Gastroesophageal sphincter (tissue), 4 donors: ENCODE measurements at regions not wholly inside any gene's neighbourhood (a gene's known extent, or its start where the extent isn't known, plus 50 kb on each side); places are given as distances from the start of the nearest gene placed in this dataset.

ENCODE experiments used
- ATAC-seq: fragments of 150-250 bp; one replicate; pipeline ENCODE4 v1.9.1; 2016; ENCODE audit warnings: mild to moderate bottlenecking, moderate library complexity
- H3K27ac ChIP-seq, 4 donors: fragments of 200-600 bp; sonication (generic) in 3 of 4; 1 replicate in 3 of 4; 2 replicates in 1 of 4; pipeline ENCODE4 v1.5.1; 2016 to 2019
- H3K27me3 ChIP-seq: fragments of 200-600 bp; sonication (generic); one replicate; pipeline ENCODE4 v1.5.1; 2019
- H3K36me3 ChIP-seq, 2 donors: fragments of 200-600 bp; sonication (generic); one replicate each; pipeline ENCODE4 v1.5.1; 2019; ENCODE audit warnings: control low read depth in 1 of 2
- H3K4me1 ChIP-seq, 3 donors: fragments of 200-600 bp; sonication (generic); 1 replicate in 2 of 3; 2 replicates in 1 of 3; pipeline ENCODE4 v1.5.1; 2016 to 2019; ENCODE audit warnings: control low read depth in 2 of 3
- H3K4me3 ChIP-seq, 2 donors: fragments of 200-600 bp; sonication (generic); one replicate each; pipeline ENCODE4 v1.5.1; 2019; ENCODE audit warnings: mild to moderate bottlenecking in 1 of 2, moderate library complexity in 1 of 2
- H3K9me3 ChIP-seq, 3 donors: fragments of 200-600 bp; sonication (generic); one replicate each; pipeline ENCODE4 v1.5.1; 2017 to 2019; ENCODE audit warnings: control low read depth in 2 of 3
- EP300 ChIP-seq: sonication (generic); formaldehyde crosslinking; IDR thresholded peaks from one replicate; pipeline ENCODE4 v1.6.1; 2017; ENCODE audit warnings: antibody characterized with exemption, mild to moderate bottlenecking
- POLR2A ChIP-seq, 2 donors: fragments of 450-650 bp; IDR thresholded peaks; one replicate each; pipeline ENCODE4 v1.6.1; 2017; ENCODE audit warnings: antibody characterized with exemption in 2 of 2, mild to moderate bottlenecking in 2 of 2, moderate library complexity in 1 of 2
- POLR2AphosphoS5 ChIP-seq: sonication (generic); formaldehyde crosslinking; IDR thresholded peaks from one replicate; pipeline ENCODE4 v1.6.1; 2017; ENCODE audit warnings: antibody characterized with exemption
- WGBS, 2 donors: methylation state at CpG; one replicate each; pipeline ENCODE4 v1.1.5; 2018; ENCODE audit warnings: low coverage in 1 of 2; 5-methylcytosine and 5-hydroxymethylcytosine counted together
- TF ChIP-seq, protein P1 (sequence below), 4 experiments: fragments of 200-600 bp in 2 of 4; fragments of 450-650 bp in 2 of 4; sonication (generic) in 1 of 4; IDR thresholded peaks; one replicate each; pipeline ENCODE4 v1.5.1; 2017 to 2019; ENCODE audit warnings: antibody characterized with exemption in 4 of 4, mild to moderate bottlenecking in 2 of 4, moderate library complexity in 2 of 4

DNA sequence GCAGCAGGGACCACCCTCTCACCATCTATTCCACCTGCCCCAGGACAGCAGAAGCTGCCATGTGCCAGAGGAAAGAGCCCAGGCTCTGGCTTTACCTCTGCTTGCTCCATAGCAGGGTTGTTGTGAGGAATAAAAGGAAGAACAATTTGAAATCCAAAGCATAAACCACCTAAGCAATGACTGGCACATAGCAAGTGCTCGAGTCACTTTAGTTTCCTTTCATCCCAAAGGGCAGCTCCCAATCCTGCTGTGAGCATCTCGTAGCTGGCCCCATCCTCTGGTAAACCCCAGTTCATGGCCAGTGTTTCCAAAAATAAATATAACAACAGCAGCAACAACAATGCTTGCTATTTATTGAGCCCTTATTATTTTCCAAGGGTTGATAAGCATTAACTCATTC, 923.5 kb downstream of the EPHA4 start:
- Histone ChIP-seq H3K4me3 (no peak overlapping the region), H3K4me1 (no peaks in the 10 kb centered on the region), H3K27ac (no peak overlapping the region), H3K27me3 (no peaks in the 10 kb centered on the region), H3K36me3 (no peaks in the 10 kb centered on the region), H3K9me3 (no peaks in the 10 kb centered on the region)
- ATAC-seq, result no peak
- no peak for TF ChIP-seq POLR2AphosphoS5
- TF ChIP-seq POLR2A (IDR thresholded peaks at IDR 0.05), result no peak
- TF ChIP-seq, protein P1, sequence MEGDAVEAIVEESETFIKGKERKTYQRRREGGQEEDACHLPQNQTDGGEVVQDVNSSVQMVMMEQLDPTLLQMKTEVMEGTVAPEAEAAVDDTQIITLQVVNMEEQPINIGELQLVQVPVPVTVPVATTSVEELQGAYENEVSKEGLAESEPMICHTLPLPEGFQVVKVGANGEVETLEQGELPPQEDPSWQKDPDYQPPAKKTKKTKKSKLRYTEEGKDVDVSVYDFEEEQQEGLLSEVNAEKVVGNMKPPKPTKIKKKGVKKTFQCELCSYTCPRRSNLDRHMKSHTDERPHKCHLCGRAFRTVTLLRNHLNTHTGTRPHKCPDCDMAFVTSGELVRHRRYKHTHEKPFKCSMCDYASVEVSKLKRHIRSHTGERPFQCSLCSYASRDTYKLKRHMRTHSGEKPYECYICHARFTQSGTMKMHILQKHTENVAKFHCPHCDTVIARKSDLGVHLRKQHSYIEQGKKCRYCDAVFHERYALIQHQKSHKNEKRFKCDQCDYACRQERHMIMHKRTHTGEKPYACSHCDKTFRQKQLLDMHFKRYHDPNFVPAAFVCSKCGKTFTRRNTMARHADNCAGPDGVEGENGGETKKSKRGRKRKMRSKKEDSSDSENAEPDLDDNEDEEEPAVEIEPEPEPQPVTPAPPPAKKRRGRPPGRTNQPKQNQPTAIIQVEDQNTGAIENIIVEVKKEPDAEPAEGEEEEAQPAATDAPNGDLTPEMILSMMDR (IDR thresholded peaks at IDR 0.05), result no peak
- no peak for TF ChIP-seq EP300
- 88 to 100% methylated on average over 1 to 2 of the region's 2 CpGs for WGBS, 2 donors

- 65 to 86% methylated on average over 2 of the region's 2 CpGs for WGBS, 2 donors
- Histone ChIP-seq H3K36me3 (no peaks in the 10 kb centered on the region), H3K9me3 (no peaks in the 10 kb centered on the region), H3K27me3 (peaks cover 6% of the 10 kb centered on the region), H3K27ac (no peak overlapping the region), H3K4me1 (no peaks in the 10 kb centered on the region), H3K4me3 (no peak overlapping the region)
- no peak for ATAC-seq
- TF ChIP-seq POLR2AphosphoS5, result no peak
- TF ChIP-seq, protein P1 (IDR thresholded peaks at IDR 0.05), result no peak
- no peak for TF ChIP-seq EP300
- no peak for TF ChIP-seq POLR2A (IDR thresholded peaks at IDR 0.05)
These were observed 918.3 kb downstream of the EPHA4 start for GRCh38 chr2:220653776-220654175.

- ATAC-seq, result no peak
- Histone ChIP-seq H3K4me3 (no peak overlapping the region), H3K9me3 (no peaks in the 10 kb centered on the region), H3K27ac (no peak overlapping the region), H3K36me3 (no peaks in the 10 kb centered on the region), H3K27me3 (peaks cover 6% of the 10 kb centered on the region), H3K4me1 (no peaks in the 10 kb centered on the region)
- WGBS, 2 donors, result 83 to 86% methylated on average over 3 of the region's 3 CpGs
- no peak for TF ChIP-seq POLR2A (IDR thresholded peaks at IDR 0.05)
- TF ChIP-seq POLR2AphosphoS5, result no peak
- TF ChIP-seq EP300, result no peak
- TF ChIP-seq, protein P1 (IDR thresholded peaks at IDR 0.05), result no peak
These were observed 917.8 kb downstream of the EPHA4 start for GRCh38 chr2:220654322-220654721.

DNA sequence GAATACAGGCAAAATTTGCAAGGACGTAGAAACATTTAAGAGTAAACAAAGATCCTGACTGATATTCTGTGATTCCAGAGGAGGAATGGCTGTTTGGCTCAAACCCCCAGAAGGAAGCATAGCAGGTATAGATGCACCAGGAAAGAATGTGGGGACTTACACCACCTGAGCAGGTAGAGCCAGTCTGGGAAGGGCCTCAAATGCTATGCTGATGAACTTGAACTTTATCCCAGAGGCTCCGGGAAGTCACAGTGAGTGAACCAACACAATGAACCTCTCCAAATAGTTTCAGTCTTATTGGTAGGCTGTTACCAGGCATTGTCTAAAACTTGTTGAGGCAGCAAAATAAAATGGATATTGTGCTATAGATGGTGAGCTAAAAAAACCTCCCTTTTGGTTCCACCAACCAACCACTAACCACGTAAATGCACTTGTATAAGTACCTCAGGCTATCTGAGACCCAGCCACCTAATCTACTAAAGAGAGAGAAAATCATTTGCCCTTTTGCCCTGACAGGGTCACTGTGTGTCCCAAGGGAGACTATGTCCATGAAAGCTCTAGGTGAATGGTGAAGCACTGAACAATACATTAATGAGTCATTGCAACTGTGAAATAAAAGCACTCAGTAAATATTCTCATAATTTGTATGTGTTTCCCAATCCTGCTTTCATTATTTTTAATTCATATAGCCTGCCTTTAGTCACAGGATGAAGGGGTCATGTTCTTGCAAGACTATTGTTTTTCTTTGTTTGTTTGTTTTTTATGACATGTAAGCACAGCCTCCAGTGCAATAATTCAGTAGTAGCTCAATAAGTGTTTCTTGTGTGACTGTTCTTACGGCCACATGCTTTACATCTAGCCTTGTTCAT, 911.6 kb downstream of the EPHA4 start:
- Histone ChIP-seq H3K4me3 (no peak overlapping the region), H3K27me3 (peaks cover 6% of the 10 kb centered on the region), H3K4me1 (no peaks in the 10 kb centered on the region), H3K36me3 (no peaks in the 10 kb centered on the region), H3K9me3 (no peaks in the 10 kb centered on the region), H3K27ac (no peak overlapping the region)
- 67 to 70% methylated on average over 4 of the region's 4 CpGs for WGBS, 2 donors
- TF ChIP-seq POLR2AphosphoS5, result no peak
- TF ChIP-seq POLR2A (IDR thresholded peaks at IDR 0.05), result no peak
- no peak for ATAC-seq

GRCh38 chr2:220662431-220662830, 909.7 kb downstream of the EPHA4 start:
- H3K4me3 ChIP-seq, result no peak overlapping the region
- 75 to 93% methylated on average over 2 to 3 of the region's 3 CpGs for WGBS, 2 donors
- TF ChIP-seq EP300 (no peak), POLR2A (IDR thresholded peaks at IDR 0.05) (no peak), POLR2AphosphoS5 (no peak)
- TF ChIP-seq, protein P1 (IDR thresholded peaks at IDR 0.05), result no peak

More at GRCh38 chr2:220662431-220662830, 909.7 kb downstream of the EPHA4 start:
- H3K27me3 ChIP-seq, result no peaks in the 10 kb centered on the region
- H3K27ac ChIP-seq, result no peak overlapping the region
- H3K4me1 ChIP-seq, result no peaks in the 10 kb centered on the region
- H3K36me3 ChIP-seq, result no peaks in the 10 kb centered on the region
- H3K9me3 ChIP-seq, result no peaks in the 10 kb centered on the region
- no peak for ATAC-seq
